ENCODE measurements at regions not wholly inside any gene's neighbourhood (a gene's known extent, or its start where the extent isn't known, plus 50 kb on each side); places are given as distances from the start of the nearest gene placed in this dataset.

DNA sequence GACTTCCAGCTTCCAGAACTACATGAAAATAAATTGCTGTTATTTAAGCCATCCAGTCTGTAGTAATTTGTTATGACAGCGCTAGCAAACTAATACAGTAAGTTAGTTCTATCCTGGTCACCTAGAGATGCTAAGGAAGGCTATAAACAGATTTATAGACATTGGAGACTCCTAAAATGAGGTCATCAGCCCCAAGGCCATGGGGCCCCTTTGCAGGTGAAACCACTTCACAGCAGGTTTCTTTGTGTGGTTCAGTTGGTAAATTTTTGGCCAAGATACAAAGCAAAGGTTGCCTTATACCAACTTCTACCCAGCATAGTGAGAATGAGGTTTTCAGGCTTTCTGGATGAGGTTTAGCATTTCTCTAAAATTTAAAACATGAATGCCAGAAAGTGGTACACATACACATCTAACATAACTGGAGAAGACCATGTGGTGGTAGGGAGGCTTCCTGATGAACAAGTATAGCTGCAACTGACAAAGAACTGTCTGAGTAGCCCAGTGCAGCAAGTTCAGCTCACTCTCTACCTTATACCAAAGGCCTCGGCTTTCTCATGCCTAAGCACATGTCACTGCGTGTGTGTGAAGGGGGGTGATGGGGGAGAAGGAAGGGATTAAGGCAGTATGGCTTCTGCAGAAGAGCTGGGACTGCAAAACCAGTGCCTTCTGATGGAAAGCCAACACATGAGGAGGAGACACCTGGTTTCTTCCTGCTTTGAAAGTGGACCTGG is 264.6 kb upstream of the TAS2R1 start (continued):
- no peak for TF ChIP-seq EP300 (IDR thresholded peaks at IDR 0.05; ENCODE audit: borderline replicate concordance in 1 of 2, low read depth in 2 of 2, low read length in 2 of 2)
- no peak for TF ChIP-seq NANOG (IDR thresholded peaks at IDR 0.05; ENCODE audit: insufficient read depth, low read depth, low read length, poor library complexity, severe bottlenecking)
- no peak for TF ChIP-seq SIN3A (conservative IDR thresholded peaks at IDR 0.05 in 1 of 2, IDR thresholded peaks at IDR 0.05 in 1 of 2; ENCODE audit: low read depth in 1 of 2, low read length in 2 of 2)
- no peak for TF ChIP-seq RNF2 (IDR thresholded peaks at IDR 0.05; ENCODE audit: borderline replicate concordance, low read depth, low read length, missing control alignments, poor library complexity, severe bottlenecking)
- no peak for TF ChIP-seq HDAC2 (IDR thresholded peaks at IDR 0.05; ENCODE audit: borderline replicate concordance in 1 of 2, low read depth in 2 of 2, low read length in 2 of 2)
- TF ChIP-seq, protein P1, sequence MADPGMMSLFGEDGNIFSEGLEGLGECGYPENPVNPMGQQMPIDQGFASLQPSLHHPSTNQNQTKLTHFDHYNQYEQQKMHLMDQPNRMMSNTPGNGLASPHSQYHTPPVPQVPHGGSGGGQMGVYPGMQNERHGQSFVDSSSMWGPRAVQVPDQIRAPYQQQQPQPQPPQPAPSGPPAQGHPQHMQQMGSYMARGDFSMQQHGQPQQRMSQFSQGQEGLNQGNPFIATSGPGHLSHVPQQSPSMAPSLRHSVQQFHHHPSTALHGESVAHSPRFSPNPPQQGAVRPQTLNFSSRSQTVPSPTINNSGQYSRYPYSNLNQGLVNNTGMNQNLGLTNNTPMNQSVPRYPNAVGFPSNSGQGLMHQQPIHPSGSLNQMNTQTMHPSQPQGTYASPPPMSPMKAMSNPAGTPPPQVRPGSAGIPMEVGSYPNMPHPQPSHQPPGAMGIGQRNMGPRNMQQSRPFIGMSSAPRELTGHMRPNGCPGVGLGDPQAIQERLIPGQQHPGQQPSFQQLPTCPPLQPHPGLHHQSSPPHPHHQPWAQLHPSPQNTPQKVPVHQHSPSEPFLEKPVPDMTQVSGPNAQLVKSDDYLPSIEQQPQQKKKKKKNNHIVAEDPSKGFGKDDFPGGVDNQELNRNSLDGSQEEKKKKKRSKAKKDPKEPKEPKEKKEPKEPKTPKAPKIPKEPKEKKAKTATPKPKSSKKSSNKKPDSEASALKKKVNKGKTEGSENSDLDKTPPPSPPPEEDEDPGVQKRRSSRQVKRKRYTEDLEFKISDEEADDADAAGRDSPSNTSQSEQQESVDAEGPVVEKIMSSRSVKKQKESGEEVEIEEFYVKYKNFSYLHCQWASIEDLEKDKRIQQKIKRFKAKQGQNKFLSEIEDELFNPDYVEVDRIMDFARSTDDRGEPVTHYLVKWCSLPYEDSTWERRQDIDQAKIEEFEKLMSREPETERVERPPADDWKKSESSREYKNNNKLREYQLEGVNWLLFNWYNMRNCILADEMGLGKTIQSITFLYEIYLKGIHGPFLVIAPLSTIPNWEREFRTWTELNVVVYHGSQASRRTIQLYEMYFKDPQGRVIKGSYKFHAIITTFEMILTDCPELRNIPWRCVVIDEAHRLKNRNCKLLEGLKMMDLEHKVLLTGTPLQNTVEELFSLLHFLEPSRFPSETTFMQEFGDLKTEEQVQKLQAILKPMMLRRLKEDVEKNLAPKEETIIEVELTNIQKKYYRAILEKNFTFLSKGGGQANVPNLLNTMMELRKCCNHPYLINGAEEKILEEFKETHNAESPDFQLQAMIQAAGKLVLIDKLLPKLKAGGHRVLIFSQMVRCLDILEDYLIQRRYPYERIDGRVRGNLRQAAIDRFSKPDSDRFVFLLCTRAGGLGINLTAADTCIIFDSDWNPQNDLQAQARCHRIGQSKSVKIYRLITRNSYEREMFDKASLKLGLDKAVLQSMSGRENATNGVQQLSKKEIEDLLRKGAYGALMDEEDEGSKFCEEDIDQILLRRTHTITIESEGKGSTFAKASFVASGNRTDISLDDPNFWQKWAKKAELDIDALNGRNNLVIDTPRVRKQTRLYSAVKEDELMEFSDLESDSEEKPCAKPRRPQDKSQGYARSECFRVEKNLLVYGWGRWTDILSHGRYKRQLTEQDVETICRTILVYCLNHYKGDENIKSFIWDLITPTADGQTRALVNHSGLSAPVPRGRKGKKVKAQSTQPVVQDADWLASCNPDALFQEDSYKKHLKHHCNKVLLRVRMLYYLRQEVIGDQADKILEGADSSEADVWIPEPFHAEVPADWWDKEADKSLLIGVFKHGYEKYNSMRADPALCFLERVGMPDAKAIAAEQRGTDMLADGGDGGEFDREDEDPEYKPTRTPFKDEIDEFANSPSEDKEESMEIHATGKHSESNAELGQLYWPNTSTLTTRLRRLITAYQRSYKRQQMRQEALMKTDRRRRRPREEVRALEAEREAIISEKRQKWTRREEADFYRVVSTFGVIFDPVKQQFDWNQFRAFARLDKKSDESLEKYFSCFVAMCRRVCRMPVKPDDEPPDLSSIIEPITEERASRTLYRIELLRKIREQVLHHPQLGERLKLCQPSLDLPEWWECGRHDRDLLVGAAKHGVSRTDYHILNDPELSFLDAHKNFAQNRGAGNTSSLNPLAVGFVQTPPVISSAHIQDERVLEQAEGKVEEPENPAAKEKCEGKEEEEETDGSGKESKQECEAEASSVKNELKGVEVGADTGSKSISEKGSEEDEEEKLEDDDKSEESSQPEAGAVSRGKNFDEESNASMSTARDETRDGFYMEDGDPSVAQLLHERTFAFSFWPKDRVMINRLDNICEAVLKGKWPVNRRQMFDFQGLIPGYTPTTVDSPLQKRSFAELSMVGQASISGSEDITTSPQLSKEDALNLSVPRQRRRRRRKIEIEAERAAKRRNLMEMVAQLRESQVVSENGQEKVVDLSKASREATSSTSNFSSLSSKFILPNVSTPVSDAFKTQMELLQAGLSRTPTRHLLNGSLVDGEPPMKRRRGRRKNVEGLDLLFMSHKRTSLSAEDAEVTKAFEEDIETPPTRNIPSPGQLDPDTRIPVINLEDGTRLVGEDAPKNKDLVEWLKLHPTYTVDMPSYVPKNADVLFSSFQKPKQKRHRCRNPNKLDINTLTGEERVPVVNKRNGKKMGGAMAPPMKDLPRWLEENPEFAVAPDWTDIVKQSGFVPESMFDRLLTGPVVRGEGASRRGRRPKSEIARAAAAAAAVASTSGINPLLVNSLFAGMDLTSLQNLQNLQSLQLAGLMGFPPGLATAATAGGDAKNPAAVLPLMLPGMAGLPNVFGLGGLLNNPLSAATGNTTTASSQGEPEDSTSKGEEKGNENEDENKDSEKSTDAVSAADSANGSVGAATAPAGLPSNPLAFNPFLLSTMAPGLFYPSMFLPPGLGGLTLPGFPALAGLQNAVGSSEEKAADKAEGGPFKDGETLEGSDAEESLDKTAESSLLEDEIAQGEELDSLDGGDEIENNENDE (IDR thresholded peaks at IDR 0.05; ENCODE audit: insufficient replicate concordance, low read length) = no peak
- TF ChIP-seq CEBPB (IDR thresholded peaks at IDR 0.05; ENCODE audit: low read depth, low read length) = no peak
